ENCODE measurements at regions not wholly inside any gene's neighbourhood (a gene's known extent, or its start where the extent isn't known, plus 50 kb on each side); places are given as distances from the start of the nearest gene placed in this dataset.
"Not testable (repeated sequence)": the region's sequence is repeated elsewhere in the genome, so short reads cannot be mapped to it uniquely, and the experiment has no call there.

DNA sequence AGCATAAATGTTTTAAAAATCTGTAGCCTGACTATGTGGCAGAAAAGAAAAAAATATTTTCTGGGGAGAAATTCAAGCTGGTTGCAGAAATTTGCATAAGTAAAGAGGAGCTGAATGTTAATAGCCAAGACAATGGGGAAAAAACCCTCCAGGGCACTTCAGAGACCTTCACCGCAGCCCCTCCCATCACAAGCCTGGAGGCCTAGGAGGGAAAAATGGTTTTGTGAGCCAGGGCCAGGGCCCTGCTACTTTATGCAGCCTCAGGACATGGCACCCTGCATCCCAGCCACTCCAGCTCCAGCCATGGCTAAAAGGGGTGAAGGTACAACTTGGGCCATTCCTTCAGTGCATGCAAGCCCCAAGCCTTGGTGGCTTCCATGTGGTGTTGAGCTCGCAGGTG, 97.8 kb upstream of the FN1 start:
- BruUV-seq (replicated peaks), result not testable (repeated sequence)

GRCh38 chr2:215532844-215533243, 97.0 kb upstream of the FN1 start:
- intact Hi-C loops (cut with micrococcal nuclease; ENCODE audit: unreplicated experiment) (no loop called here), in situ Hi-C loops (cut with HindIII; ENCODE audit: extremely low pct_ligation_motif_present, low pct_unique_long_range_greater_than_20kb) (no loop called here)
- no peaks in the 10 kb centered on the region for H4K20me1 ChIP-seq (ENCODE audit: insufficient read depth, low read length)
- POLR2A ChIA-PET, result no interaction called here
- peaks cover 21% of the 10 kb centered on the region for H3K9me3 ChIP-seq (ENCODE audit: low read length)
- CTCF ChIA-PET (ENCODE audit: low intra/inter-chr PET ratio, low total read pairs), result no interaction called here
- no peak overlapping the region for H3K4me2 ChIP-seq (ENCODE audit: low read depth, low read length)
- peak; percentile 18 for FAIRE-seq
- H3K4me1 ChIP-seq (ENCODE audit: insufficient read depth, low read length), result peaks cover 47% of the 10 kb centered on the region
- H2AFZ ChIP-seq (ENCODE audit: low read length), result peak overlapping the region; percentile 38
- no peak overlapping the region for H3K4me3 ChIP-seq (replicated peaks in 1 of 3; ENCODE audit: insufficient read depth in 1 of 3, low read depth in 2 of 3, low read length in 3 of 3)
- H3K79me2 ChIP-seq (ENCODE audit: insufficient read depth, low read length), result no peaks in the 10 kb centered on the region
- no TSS peak for BruUV-seq (replicated peaks)
- no peak overlapping the region for H3K27ac ChIP-seq (ENCODE audit: extremely low read length, insufficient read depth, low read length)
- no peak overlapping the region for H3K9ac ChIP-seq (ENCODE audit: insufficient read depth, low read depth, low read length)
- WGBS (ENCODE audit: low lambda C conversion rate), result 64% methylated on average over 2 of the region's 2 CpGs
- H3K27me3 ChIP-seq (ENCODE audit: control insufficient read depth in 1 of 2, insufficient read depth in 2 of 2, low read length in 2 of 2), result no peaks in the 10 kb centered on the region
- no peaks in the 10 kb centered on the region for H3K36me3 ChIP-seq (replicated peaks in 1 of 2; ENCODE audit: control insufficient read depth in 1 of 2, insufficient read depth in 2 of 2, low read length in 2 of 2)
- ATAC-seq, result peak; percentile 54; the same call in 2 of the 3 replicates
- DNase-seq (ENCODE audit: low spot score), result peak; percentile 46
- TF ChIP-seq ZZZ3 (CRISPR knock-in tag; IDR thresholded peaks at IDR 0.05; ENCODE audit: borderline replicate concordance) (no peak), ZNF362 (CRISPR knock-in tag; IDR thresholded peaks at IDR 0.05; ENCODE audit: borderline replicate concordance) (no peak), ARNT2 (CRISPR knock-in tag; IDR thresholded peaks at IDR 0.05; ENCODE audit: low read depth) (no peak), HCFC1 (IDR thresholded peaks at IDR 0.05; ENCODE audit: low read depth, low read length) (no peak), ZNF337 (CRISPR knock-in tag; IDR thresholded peaks at IDR 0.05; ENCODE audit: borderline replicate concordance, low read depth) (no peak), KLF6 (CRISPR knock-in tag; IDR thresholded peaks at IDR 0.05) (no peak), ZNF776 (CRISPR knock-in tag; IDR thresholded peaks at IDR 0.05) (no peak), ZNF670 (CRISPR knock-in tag; IDR thresholded peaks at IDR 0.05; ENCODE audit: borderline replicate concordance) (no peak), EED (CRISPR knock-in tag; IDR thresholded peaks at IDR 0.05) (no peak), ZNF766 (CRISPR knock-in tag; IDR thresholded peaks at IDR 0.05; ENCODE audit: borderline replicate concordance) (peak; percentile 93), RFXAP (CRISPR knock-in tag; IDR thresholded peaks at IDR 0.05; ENCODE audit: borderline replicate concordance) (no peak), ZNF878 (CRISPR knock-in tag; IDR thresholded peaks at IDR 0.05) (0 out of 2 replicates have a peak, but pooled peaks have one; percentile 28), ZFP90 (CRISPR knock-in tag; IDR thresholded peaks at IDR 0.05; ENCODE audit: borderline replicate concordance) (no peak), NCOR1 (IDR thresholded peaks at IDR 0.05; ENCODE audit: borderline replicate concordance, low read length) (no peak), ZNF678 (CRISPR knock-in tag; IDR thresholded peaks at IDR 0.05) (no peak), SETDB1 (CRISPR knock-in tag; IDR thresholded peaks at IDR 0.05; ENCODE audit: borderline replicate concordance) (no peak), ELF1 (CRISPR knock-in tag; IDR thresholded peaks at IDR 0.05) (peak; percentile 34; the same call in 1 of the 2 replicates), ATF1 (CRISPR knock-in tag; IDR thresholded peaks at IDR 0.05) (no peak), ZEB1 (IDR thresholded peaks at IDR 0.05; ENCODE audit: insufficient replicate concordance, low read depth) (no peak)

More for the DNA sequence above, 97.8 kb upstream of the FN1 start:
- Histone ChIP-seq H3K4me1 (ENCODE audit: insufficient read depth, low read length) (peaks cover 45% of the 10 kb centered on the region), H3K9me3 (ENCODE audit: low read length) (peaks cover 18% of the 10 kb centered on the region)
- H3K36me3 ChIP-seq (replicated peaks in 1 of 2; ENCODE audit: control insufficient read depth in 1 of 2, insufficient read depth in 2 of 2, low read length in 2 of 2); H3K27ac ChIP-seq (ENCODE audit: extremely low read length, insufficient read depth, low read length); H3K79me2 ChIP-seq (ENCODE audit: insufficient read depth, low read length); ATAC-seq; DNase-seq (ENCODE audit: low spot score); H3K4me3 ChIP-seq (replicated peaks in 1 of 3; ENCODE audit: insufficient read depth in 1 of 3, low read depth in 2 of 3, low read length in 3 of 3); H3K9ac ChIP-seq (ENCODE audit: insufficient read depth, low read depth, low read length); H3K27me3 ChIP-seq (ENCODE audit: control insufficient read depth in 1 of 2, insufficient read depth in 2 of 2, low read length in 2 of 2); CTCF ChIA-PET (ENCODE audit: low intra/inter-chr PET ratio, low total read pairs); in situ Hi-C loops (cut with HindIII; ENCODE audit: extremely low pct_ligation_motif_present, low pct_unique_long_range_greater_than_20kb); H4K20me1 ChIP-seq (ENCODE audit: insufficient read depth, low read length); H2AFZ ChIP-seq (ENCODE audit: low read length); intact Hi-C loops (cut with micrococcal nuclease; ENCODE audit: unreplicated experiment); FAIRE-seq; H3K4me2 ChIP-seq (ENCODE audit: low read depth, low read length); POLR2A ChIA-PET: not testable (repeated sequence)
- WGBS (ENCODE audit: low lambda C conversion rate), result 92% methylated on average over 2 of the region's 2 CpGs

Data from HepG2 (cell line).